Transverse colon (tissue), 3 donors: ENCODE measurements at regions not wholly inside any gene's neighbourhood (a gene's known extent, or its start where the extent isn't known, plus 50 kb on each side); places are given as distances from the start of the nearest gene placed in this dataset.

Experiments
- POLR2A ChIP-seq: fragments of 450-650 bp; IDR thresholded peaks from one replicate; pipeline ENCODE4 v1.6.1; 2016; ENCODE audit warnings: antibody characterized with exemption, mild to moderate bottlenecking, moderate library complexity
- TF ChIP-seq, protein P1 (sequence below), 5 experiments: fragments of 200-600 bp in 3 of 5; fragments of 450-650 bp in 2 of 5; sonication (generic) in 3 of 5; IDR thresholded peaks; 1 replicate in 2 of 5; 2 replicates in 3 of 5; pipeline ENCODE4 v1.5.1; 2016 to 2017; ENCODE audit warnings: antibody characterized with exemption in 5 of 5, inconsistent platforms in 3 of 5, mild to moderate bottlenecking in 2 of 5, moderate library complexity in 1 of 5

DNA sequence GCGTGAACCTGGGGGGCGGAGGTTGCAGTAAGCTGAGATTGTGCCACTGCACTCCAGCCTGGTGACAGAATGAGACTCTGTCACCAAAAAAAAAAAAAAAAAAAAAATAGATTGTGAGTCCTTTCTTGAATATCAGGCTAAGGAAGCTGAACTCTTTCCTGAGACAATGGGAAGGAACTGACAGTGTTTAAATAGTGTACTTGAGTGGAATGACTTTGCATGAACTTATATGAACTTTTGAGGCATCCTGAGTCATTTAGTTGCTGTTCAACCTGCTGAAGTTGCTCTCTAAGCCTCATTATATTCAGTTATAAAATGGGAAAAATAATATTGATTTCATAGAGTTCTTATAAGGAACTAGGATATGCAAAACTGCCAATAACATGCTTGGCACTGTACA is 79.3 kb upstream of the LIMCH1 start:
- no peak for TF ChIP-seq POLR2A
- TF ChIP-seq, protein P1, sequence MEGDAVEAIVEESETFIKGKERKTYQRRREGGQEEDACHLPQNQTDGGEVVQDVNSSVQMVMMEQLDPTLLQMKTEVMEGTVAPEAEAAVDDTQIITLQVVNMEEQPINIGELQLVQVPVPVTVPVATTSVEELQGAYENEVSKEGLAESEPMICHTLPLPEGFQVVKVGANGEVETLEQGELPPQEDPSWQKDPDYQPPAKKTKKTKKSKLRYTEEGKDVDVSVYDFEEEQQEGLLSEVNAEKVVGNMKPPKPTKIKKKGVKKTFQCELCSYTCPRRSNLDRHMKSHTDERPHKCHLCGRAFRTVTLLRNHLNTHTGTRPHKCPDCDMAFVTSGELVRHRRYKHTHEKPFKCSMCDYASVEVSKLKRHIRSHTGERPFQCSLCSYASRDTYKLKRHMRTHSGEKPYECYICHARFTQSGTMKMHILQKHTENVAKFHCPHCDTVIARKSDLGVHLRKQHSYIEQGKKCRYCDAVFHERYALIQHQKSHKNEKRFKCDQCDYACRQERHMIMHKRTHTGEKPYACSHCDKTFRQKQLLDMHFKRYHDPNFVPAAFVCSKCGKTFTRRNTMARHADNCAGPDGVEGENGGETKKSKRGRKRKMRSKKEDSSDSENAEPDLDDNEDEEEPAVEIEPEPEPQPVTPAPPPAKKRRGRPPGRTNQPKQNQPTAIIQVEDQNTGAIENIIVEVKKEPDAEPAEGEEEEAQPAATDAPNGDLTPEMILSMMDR (IDR thresholded peaks at IDR 0.05) = no peak
